H1 (cell line): ENCODE measurements at regions not wholly inside any gene's neighbourhood (a gene's known extent, or its start where the extent isn't known, plus 50 kb on each side); places are given as distances from the start of the nearest gene placed in this dataset.

Source experiments
- ASH2L ChIP-seq: fragments of 200-600, 300-600 bp; sonication (generic); IDR thresholded peaks from one replicate; pipeline ENCODE4 v1.7.1; 2017; ENCODE audit warnings: low read length
- BCL11A ChIP-seq, 2 experiments: IDR thresholded peaks; one replicate each; pipeline ENCODE4 v1.6.1; 2011; ENCODE audit warnings: low read depth in 2 of 2, low read length in 2 of 2, mild to moderate bottlenecking in 2 of 2
- CTCF ChIP-seq, 3 experiments: IDR thresholded peaks; 1 replicate in 2 of 3; 2 replicates in 1 of 3; pipeline versions ENCODE4 v1.5.1 to v1.6.1; 2011; ENCODE audit warnings: low read length in 3 of 3, mild to moderate bottlenecking in 3 of 3, inconsistent platforms in 2 of 3, low read depth in 1 of 3, moderate library complexity in 1 of 3; ENCODE audit not compliant: insufficient read depth in 1 of 3; ENCODE audit errors: control extremely low read depth in 1 of 3
- EGR1 ChIP-seq: IDR thresholded peaks from 2 replicates; pipeline ENCODE4 v1.6.1; 2011; ENCODE audit warnings: low read depth, low read length, borderline replicate concordance
- EZH2 ChIP-seq: fragments of 200-600 bp; sonication (generic); IDR thresholded peaks from 2 replicates; pipeline ENCODE4 v1.7.1; 2012; ENCODE audit warnings: low read depth, mild to moderate bottlenecking, moderate library complexity, low read length, inconsistent platforms; ENCODE audit not compliant: severe bottlenecking
- JUND ChIP-seq: IDR thresholded peaks from 2 replicates; pipeline ENCODE4 v1.6.1; 2011; ENCODE audit warnings: mild to moderate bottlenecking, improper control_type of control experiment, low read length
- POLR2A ChIP-seq, 2 experiments: IDR thresholded peaks; 1 replicate in 1 of 2; 2 replicates in 1 of 2; pipeline ENCODE4 v1.6.1; 2011; ENCODE audit warnings: low read depth in 2 of 2, low read length in 2 of 2, mild to moderate bottlenecking in 2 of 2; ENCODE audit errors: control extremely low read depth in 1 of 2
- RAD21 ChIP-seq, 2 experiments: IDR thresholded peaks in 1 of 2; conservative IDR thresholded peaks in 1 of 2; 2 replicates each; pipeline ENCODE4 v1.6.1; 2011; ENCODE audit warnings: low read depth in 2 of 2, low read length in 2 of 2, improper control_type of control experiment in 1 of 2, inconsistent platforms in 1 of 2, mild to moderate bottlenecking in 1 of 2, moderate library complexity in 1 of 2
- YY1 ChIP-seq: IDR thresholded peaks from 2 replicates; pipeline ENCODE4 v1.6.1; 2011; ENCODE audit warnings: low read depth, mild to moderate bottlenecking, low read length

GRCh38 chr6:159595173-159595572, 97.9 kb downstream of the SOD2 start:
- no peak for TF ChIP-seq CTCF (IDR thresholded peaks at IDR 0.05; ENCODE audit: control extremely low read depth in 1 of 3, insufficient read depth in 1 of 3, low read depth in 1 of 3, low read length in 3 of 3)
- TF ChIP-seq POLR2A (IDR thresholded peaks at IDR 0.05; ENCODE audit: control extremely low read depth in 1 of 2, low read depth in 2 of 2, low read length in 2 of 2), result no peak
- TF ChIP-seq ASH2L, result no peak
- no peak for TF ChIP-seq RAD21 (IDR thresholded peaks at IDR 0.05 in 1 of 2, conservative IDR thresholded peaks at IDR 0.05 in 1 of 2; ENCODE audit: low read depth in 2 of 2, low read length in 2 of 2)
- no peak for TF ChIP-seq EGR1
- TF ChIP-seq EZH2, result no peak
- no peak for TF ChIP-seq JUND
- no peak for TF ChIP-seq YY1
- TF ChIP-seq BCL11A (IDR thresholded peaks at IDR 0.05; ENCODE audit: low read depth in 2 of 2, low read length in 2 of 2), result no peak
